ENCODE measurements at regions not wholly inside any gene's neighbourhood (a gene's known extent, or its start where the extent isn't known, plus 50 kb on each side); places are given as distances from the start of the nearest gene placed in this dataset.

DNA sequence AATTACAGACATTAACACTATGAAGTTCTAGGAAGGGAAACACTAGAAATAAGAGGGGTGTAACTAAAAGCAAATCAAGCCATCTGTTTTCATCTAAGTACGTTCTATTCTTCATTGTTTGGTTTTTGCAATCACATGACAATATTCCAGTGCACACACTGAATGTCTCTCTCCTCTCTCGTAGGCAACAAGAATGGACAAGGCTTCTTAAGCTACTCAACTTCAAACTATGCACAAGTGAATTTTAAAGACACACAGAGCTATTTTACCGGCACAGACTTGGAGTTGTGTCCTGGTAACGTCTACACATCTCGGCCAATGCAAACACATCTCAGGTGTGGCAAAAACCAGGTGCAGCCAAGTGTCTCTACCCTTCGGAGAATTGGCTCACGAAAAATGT lies 173.3 kb downstream of the PRKX start:
- TF ChIP-seq, protein P1, sequence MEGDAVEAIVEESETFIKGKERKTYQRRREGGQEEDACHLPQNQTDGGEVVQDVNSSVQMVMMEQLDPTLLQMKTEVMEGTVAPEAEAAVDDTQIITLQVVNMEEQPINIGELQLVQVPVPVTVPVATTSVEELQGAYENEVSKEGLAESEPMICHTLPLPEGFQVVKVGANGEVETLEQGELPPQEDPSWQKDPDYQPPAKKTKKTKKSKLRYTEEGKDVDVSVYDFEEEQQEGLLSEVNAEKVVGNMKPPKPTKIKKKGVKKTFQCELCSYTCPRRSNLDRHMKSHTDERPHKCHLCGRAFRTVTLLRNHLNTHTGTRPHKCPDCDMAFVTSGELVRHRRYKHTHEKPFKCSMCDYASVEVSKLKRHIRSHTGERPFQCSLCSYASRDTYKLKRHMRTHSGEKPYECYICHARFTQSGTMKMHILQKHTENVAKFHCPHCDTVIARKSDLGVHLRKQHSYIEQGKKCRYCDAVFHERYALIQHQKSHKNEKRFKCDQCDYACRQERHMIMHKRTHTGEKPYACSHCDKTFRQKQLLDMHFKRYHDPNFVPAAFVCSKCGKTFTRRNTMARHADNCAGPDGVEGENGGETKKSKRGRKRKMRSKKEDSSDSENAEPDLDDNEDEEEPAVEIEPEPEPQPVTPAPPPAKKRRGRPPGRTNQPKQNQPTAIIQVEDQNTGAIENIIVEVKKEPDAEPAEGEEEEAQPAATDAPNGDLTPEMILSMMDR (IDR thresholded peaks at IDR 0.05) = no peak
- TF ChIP-seq POLR2A (IDR thresholded peaks at IDR 0.05) = no peak

Data from body of pancreas (tissue), 4 donors.